PFSK-1 (cell line): ENCODE measurements at regions not wholly inside any gene's neighbourhood (a gene's known extent, or its start where the extent isn't known, plus 50 kb on each side); places are given as distances from the start of the nearest gene placed in this dataset.

Experiments
- FOXP2 ChIP-seq: optimal IDR thresholded peaks from 2 replicates; pipeline ENCODE3; 2011; ENCODE audit warnings: borderline replicate concordance, control low read depth, inconsistent platforms; ENCODE audit not compliant: insufficient read depth; ENCODE audit errors: extremely low read length, extremely low read depth
- POLR2AphosphoS5 ChIP-seq: IDR thresholded peaks from 2 replicates; pipeline ENCODE4 v1.6.1; 2012; ENCODE audit warnings: low read depth, mild to moderate bottlenecking, control low read depth, low read length, moderate library complexity
- SIN3A ChIP-seq: IDR thresholded peaks from 2 replicates; pipeline ENCODE4 v1.6.1; 2012; ENCODE audit warnings: mild to moderate bottlenecking, low read length, moderate library complexity, borderline replicate concordance; ENCODE audit not compliant: insufficient read depth
- TAF1 ChIP-seq: IDR thresholded peaks from 2 replicates; pipeline ENCODE4 v1.6.1; 2012; ENCODE audit warnings: low read length, control low read depth, borderline replicate concordance; ENCODE audit not compliant: insufficient read depth
- TF ChIP-seq, protein P1 (sequence below), 2 experiments: IDR thresholded peaks; 2 replicates each; pipeline versions ENCODE4 v1.6.1 to v1.8.0; 2011 to 2012; ENCODE audit warnings: low read depth in 2 of 2, low read length in 2 of 2, control low read depth in 1 of 2, inconsistent platforms in 1 of 2, mild to moderate bottlenecking in 1 of 2, moderate library complexity in 1 of 2; ENCODE audit not compliant: insufficient read depth in 1 of 2

DNA sequence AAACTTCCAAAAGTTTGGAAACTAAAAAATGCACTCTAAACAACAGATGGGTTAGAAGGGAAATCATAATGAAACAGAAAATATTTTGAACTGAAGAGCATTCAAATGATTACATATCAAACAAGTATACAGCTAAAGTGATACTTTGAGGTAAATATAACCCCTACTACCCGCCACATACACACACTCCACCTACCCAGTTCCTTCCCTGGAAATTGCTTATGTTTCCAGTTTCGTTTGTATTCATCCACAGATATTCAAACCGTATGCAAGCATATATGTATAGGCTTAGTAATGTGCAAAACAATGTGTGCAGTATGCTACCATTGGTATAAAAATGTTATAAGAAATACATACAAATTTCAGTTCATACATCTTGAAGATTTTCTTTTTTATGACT lies 95.5 kb downstream of the SMIM20 start:
- TF ChIP-seq POLR2AphosphoS5, result no peak
- TF ChIP-seq FOXP2, result no peak
- TF ChIP-seq, protein P1, sequence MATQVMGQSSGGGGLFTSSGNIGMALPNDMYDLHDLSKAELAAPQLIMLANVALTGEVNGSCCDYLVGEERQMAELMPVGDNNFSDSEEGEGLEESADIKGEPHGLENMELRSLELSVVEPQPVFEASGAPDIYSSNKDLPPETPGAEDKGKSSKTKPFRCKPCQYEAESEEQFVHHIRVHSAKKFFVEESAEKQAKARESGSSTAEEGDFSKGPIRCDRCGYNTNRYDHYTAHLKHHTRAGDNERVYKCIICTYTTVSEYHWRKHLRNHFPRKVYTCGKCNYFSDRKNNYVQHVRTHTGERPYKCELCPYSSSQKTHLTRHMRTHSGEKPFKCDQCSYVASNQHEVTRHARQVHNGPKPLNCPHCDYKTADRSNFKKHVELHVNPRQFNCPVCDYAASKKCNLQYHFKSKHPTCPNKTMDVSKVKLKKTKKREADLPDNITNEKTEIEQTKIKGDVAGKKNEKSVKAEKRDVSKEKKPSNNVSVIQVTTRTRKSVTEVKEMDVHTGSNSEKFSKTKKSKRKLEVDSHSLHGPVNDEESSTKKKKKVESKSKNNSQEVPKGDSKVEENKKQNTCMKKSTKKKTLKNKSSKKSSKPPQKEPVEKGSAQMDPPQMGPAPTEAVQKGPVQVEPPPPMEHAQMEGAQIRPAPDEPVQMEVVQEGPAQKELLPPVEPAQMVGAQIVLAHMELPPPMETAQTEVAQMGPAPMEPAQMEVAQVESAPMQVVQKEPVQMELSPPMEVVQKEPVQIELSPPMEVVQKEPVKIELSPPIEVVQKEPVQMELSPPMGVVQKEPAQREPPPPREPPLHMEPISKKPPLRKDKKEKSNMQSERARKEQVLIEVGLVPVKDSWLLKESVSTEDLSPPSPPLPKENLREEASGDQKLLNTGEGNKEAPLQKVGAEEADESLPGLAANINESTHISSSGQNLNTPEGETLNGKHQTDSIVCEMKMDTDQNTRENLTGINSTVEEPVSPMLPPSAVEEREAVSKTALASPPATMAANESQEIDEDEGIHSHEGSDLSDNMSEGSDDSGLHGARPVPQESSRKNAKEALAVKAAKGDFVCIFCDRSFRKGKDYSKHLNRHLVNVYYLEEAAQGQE (IDR thresholded peaks at IDR 0.05; ENCODE audit: insufficient read depth in 1 of 2, low read depth in 2 of 2, low read length in 2 of 2), result no peak
- no peak for TF ChIP-seq SIN3A

- TF ChIP-seq FOXP2 (no peak), POLR2AphosphoS5 (no peak), SIN3A (no peak), TAF1 (no peak)
- TF ChIP-seq, protein P1 (IDR thresholded peaks at IDR 0.05; ENCODE audit: insufficient read depth in 1 of 2, low read depth in 2 of 2, low read length in 2 of 2), result no peak
These were observed 96.3 kb downstream of the SMIM20 start for GRCh38 chr4:26010304-26010703.

- TF ChIP-seq FOXP2, result no peak
- TF ChIP-seq, protein P1 (IDR thresholded peaks at IDR 0.05; ENCODE audit: insufficient read depth in 1 of 2, low read depth in 2 of 2, low read length in 2 of 2), result no peak
- no peak for TF ChIP-seq POLR2AphosphoS5
- no peak for TF ChIP-seq TAF1
- TF ChIP-seq SIN3A, result no peak
These were observed 99.6 kb downstream of the SMIM20 start for GRCh38 chr4:26013629-26014028.

GRCh38 chr4:26015133-26015651 lies 101.2 kb downstream of the SMIM20 start:
- TF ChIP-seq SIN3A (no peak), POLR2AphosphoS5 (no peak), FOXP2 (no peak), TAF1 (no peak)
- TF ChIP-seq, protein P1 (IDR thresholded peaks at IDR 0.05; ENCODE audit: insufficient read depth in 1 of 2, low read depth in 2 of 2, low read length in 2 of 2), result no peak

DNA sequence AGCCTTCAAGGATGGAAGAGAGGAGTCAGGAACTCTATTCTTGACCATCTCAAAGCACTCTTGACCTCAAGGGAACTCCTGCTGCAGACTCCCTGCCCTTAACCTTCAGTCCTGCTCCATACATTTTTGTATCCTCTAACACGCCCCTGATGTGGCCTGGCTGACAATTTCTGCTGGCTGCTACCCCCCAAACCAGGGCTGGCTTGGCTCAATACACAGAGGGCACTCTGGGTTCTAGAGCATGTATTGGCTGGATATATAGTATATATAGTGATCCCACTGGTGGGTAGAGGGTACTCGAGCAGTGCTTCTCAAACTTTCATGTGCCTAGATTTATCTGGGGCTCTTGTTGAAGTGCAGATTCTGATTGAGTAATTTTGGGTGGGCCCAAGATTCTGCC lies 101.9 kb downstream of the SMIM20 start:
- TF ChIP-seq SIN3A (no peak), POLR2AphosphoS5 (no peak), TAF1 (no peak), FOXP2 (no peak)
- TF ChIP-seq, protein P1 (IDR thresholded peaks at IDR 0.05; ENCODE audit: insufficient read depth in 1 of 2, low read depth in 2 of 2, low read length in 2 of 2), result no peak
